Brain microvascular endothelial cell (primary cell): ENCODE measurements at regions not wholly inside any gene's neighbourhood (a gene's known extent, or its start where the extent isn't known, plus 50 kb on each side); places are given as distances from the start of the nearest gene placed in this dataset.

Source experiments
- DNase-seq: peaks from one replicate; pipeline ENCODE4 v3.0.0-alpha.2; 2020
- H3K27ac ChIP-seq: fragments of 250-450 bp; sonication (Bioruptor Pico); 2 replicates; pipeline ENCODE4 v1.5.1; 2020; ENCODE audit warnings: mild to moderate bottlenecking, moderate library complexity
- H3K27me3 ChIP-seq: fragments of 250-450 bp; sonication (Bioruptor Pico); replicated peaks from 2 replicates; pipeline ENCODE4 v1.5.1; 2020; ENCODE audit warnings: mild to moderate bottlenecking
- H3K36me3 ChIP-seq: fragments of 250-450 bp; sonication (Bioruptor Pico); replicated peaks from 2 replicates; pipeline ENCODE4 v1.5.1; 2020; ENCODE audit warnings: mild to moderate bottlenecking
- H3K4me3 ChIP-seq: 2 replicates; pipeline ENCODE4 v1.5.1; 2011; ENCODE audit warnings: low read depth, mild to moderate bottlenecking, control low read depth, low read length, moderate library complexity
- in situ Hi-C: cut with HindIII; loops from 2 replicates; pipeline ENCODE4 v1.10.0; 2017; ENCODE audit warnings: low sequenced_read_pairs, low pct_ligation_motif_present
- TF ChIP-seq, protein P1 (sequence below): IDR thresholded peaks from 2 replicates; pipeline ENCODE4 v1.5.1; 2011; ENCODE audit warnings: low read depth, mild to moderate bottlenecking, moderate library complexity, low read length, control low read depth, inconsistent platforms; ENCODE audit errors: missing control alignments

DNA sequence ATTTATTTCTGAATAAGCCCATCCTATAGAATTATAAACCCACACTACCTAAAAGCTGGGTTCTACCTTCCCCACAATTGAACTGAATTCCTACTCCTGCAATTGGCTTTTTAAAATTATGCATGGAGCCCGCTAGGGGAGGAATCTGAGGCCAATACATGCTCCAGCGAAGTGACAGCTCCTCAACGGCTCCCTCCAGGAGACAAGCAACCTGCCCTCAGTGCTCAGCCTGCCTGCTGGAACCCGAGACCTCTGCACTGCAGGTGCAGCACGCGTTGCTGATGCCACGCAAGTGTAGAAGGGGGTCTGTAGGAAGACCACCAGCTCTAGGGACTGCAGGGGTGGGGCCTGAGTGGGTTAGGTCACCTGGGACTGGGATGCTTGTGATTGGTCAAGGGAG lies 170.2 kb upstream of the CDYL start:
- no peak for DNase-seq
- Histone ChIP-seq H3K36me3 (no peaks in the 10 kb centered on the region), H3K27ac (no peak overlapping the region), H3K4me3 (no peak overlapping the region), H3K27me3 (no peaks in the 10 kb centered on the region)
- TF ChIP-seq, protein P1, sequence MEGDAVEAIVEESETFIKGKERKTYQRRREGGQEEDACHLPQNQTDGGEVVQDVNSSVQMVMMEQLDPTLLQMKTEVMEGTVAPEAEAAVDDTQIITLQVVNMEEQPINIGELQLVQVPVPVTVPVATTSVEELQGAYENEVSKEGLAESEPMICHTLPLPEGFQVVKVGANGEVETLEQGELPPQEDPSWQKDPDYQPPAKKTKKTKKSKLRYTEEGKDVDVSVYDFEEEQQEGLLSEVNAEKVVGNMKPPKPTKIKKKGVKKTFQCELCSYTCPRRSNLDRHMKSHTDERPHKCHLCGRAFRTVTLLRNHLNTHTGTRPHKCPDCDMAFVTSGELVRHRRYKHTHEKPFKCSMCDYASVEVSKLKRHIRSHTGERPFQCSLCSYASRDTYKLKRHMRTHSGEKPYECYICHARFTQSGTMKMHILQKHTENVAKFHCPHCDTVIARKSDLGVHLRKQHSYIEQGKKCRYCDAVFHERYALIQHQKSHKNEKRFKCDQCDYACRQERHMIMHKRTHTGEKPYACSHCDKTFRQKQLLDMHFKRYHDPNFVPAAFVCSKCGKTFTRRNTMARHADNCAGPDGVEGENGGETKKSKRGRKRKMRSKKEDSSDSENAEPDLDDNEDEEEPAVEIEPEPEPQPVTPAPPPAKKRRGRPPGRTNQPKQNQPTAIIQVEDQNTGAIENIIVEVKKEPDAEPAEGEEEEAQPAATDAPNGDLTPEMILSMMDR: no peak
- in situ Hi-C loops: no loop called here

DNA sequence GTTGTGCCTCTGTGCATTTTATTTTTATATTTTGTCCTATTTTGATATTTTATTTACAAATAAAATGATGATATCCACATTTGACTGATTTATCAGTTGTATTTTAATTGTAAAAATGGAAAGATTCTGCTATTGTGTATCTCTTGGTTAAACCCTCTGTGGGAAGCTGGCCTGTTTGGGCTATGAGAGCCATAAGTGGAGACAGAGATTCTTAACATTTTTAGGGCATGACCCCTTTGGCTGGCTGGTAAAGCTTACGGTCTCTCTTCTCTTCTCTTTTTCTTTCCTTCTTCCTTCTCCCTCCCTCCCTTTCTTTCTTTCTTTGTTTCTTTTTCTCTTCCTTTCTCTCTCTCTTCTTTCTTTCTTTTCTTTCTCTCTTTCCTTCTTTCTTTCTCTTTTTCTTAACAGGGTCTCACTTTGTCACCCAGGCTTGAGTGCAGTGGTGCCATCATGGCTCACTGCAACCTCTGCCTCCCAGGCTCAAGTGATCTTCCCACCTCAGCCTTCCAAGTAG lies 172.3 kb upstream of the CDYL start:
- Histone ChIP-seq H3K27me3 (no peaks in the 10 kb centered on the region), H3K4me3 (no peak overlapping the region), H3K27ac (peak overlapping the region; percentile 28), H3K36me3 (no peaks in the 10 kb centered on the region)
- TF ChIP-seq, protein P1: no peak
- DNase-seq: no peak
- in situ Hi-C loops: no loop called here

DNA sequence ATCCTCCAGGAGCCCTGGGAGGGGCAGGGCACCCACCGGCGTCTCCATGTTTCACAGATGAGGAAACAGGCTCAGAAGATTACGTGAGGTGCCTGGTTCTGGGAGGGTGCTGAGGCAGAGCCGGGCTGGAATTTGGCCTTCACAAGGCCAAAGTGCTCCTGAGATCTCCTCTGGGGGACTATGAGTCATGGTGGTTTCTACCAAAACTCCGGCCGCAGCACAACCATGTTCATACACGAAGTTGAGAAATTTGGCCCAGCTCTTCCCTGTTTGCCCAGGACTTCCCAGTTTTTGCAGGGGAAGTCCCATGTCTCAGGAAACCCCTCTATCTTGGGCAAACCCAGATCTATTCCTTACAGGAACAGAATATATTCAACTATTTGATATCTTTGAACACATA lies 172.9 kb upstream of the CDYL start:
- TF ChIP-seq, protein P1: no peak
- DNase-seq: peak; percentile 79
- Histone ChIP-seq H3K4me3 (no peak overlapping the region), H3K27ac (peak overlapping the region; percentile 28), H3K27me3 (no peaks in the 10 kb centered on the region), H3K36me3 (no peaks in the 10 kb centered on the region)
- in situ Hi-C loops: no loop called here

DNA sequence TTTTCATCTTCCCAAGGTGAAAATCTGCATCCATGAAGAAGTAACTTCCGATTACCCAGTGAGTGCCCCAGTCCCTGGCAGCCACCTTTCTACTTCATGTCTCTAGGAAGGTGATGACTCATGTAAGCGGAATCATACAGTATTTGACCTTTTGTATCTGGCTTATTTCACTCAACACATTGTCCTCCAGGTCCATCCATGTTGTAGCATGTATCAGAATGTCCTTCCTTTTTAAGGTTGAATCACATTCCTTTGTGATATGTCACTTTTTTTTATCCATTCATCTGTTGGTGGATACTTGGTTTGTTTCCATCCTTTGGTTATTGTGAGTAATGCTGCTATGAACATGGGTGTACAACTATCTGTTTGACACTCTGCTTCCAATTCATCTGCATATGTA lies 176.3 kb upstream of the CDYL start:
- H3K27me3 ChIP-seq: no peaks in the 10 kb centered on the region
- H3K27ac ChIP-seq: no peak overlapping the region
- TF ChIP-seq, protein P1: no peak
- no peaks in the 10 kb centered on the region for H3K36me3 ChIP-seq
- no peak overlapping the region for H3K4me3 ChIP-seq
- in situ Hi-C loops: no loop called here
- DNase-seq: peak; percentile 72

DNA sequence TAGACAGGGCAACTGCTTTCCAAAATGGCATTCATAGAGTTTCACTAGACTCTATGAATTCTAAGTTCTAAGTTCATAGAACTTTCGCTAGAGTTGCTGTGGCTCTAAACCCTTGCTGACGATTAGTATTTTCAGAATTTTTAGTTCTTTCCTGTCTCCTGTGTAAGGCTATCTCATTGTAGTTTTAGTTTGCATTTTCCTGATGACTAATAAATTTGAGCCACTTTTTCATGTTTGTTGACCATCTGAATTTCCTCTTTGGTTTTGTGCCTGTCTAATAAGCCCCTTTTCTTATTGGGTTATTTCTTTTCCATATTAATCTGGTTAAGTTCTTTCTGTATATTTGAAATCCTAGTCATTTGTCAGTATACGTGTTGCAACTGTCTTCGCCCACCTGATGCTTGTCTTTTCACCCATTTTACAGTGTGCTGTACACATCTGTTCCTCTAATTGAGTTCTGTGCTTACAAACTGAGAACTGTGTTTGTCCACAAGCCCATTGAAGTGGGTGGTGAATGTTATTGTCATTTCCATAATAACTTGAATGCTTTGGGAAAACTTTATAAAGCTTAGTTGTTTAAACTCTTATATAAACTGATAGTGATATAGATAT lies 177.7 kb upstream of the CDYL start:
- Histone ChIP-seq H3K4me3 (no peak overlapping the region), H3K36me3 (no peaks in the 10 kb centered on the region), H3K27me3 (no peaks in the 10 kb centered on the region), H3K27ac (no peak overlapping the region)
- in situ Hi-C loops: no loop called here
- DNase-seq: no peak
- TF ChIP-seq, protein P1: no peak

DNA sequence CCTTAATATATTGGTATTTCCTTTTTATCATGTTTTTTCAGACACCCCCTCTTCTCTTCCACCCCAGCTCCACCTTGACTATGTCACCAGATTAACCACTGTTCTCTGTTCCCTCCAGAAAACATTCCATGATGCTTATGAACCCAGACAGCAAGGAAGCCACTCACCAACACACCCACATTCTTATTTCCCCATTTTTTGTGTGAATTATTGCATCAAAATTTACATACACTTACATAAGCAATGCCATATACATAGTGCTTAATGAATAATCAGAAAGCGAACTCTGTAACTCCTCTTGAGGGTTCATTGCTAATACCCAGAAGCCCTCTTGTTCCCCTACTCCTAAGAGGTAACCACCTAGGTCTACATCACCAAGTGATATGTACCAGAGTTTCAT lies 182.3 kb upstream of the CDYL start:
- Histone ChIP-seq H3K36me3 (no peaks in the 10 kb centered on the region), H3K27ac (no peak overlapping the region), H3K4me3 (no peak overlapping the region), H3K27me3 (no peaks in the 10 kb centered on the region)
- in situ Hi-C loops: no loop called here
- TF ChIP-seq, protein P1: no peak
- DNase-seq: no peak
